ENCODE measurements at regions not wholly inside any gene's neighbourhood (a gene's known extent, or its start where the extent isn't known, plus 50 kb on each side); places are given as distances from the start of the nearest gene placed in this dataset.

- Mint-ChIP-seq H3K4me3 (ENCODE audit: low read depth) (no peak overlapping the region), H3K36me3 (ENCODE audit: insufficient read depth) (no peaks in the 10 kb centered on the region), H3K9me3 (ENCODE audit: low read depth) (peaks cover 9% of the 10 kb centered on the region), H3K4me1 (ENCODE audit: low read depth) (peaks cover 1% of the 10 kb centered on the region), H3K27ac (no peak overlapping the region), H3K27me3 (peaks cover 21% of the 10 kb centered on the region)
- no peak for DNase-seq (ENCODE audit: low spot score, unreplicated experiment)
- no peak for TF ChIP-seq CTCF (IDR thresholded peaks at IDR 0.05; ENCODE audit: unreplicated experiment)
These were observed 106.2 kb upstream of the PITRM1 start for GRCh38 chr10:3278771-3279170.

DNA sequence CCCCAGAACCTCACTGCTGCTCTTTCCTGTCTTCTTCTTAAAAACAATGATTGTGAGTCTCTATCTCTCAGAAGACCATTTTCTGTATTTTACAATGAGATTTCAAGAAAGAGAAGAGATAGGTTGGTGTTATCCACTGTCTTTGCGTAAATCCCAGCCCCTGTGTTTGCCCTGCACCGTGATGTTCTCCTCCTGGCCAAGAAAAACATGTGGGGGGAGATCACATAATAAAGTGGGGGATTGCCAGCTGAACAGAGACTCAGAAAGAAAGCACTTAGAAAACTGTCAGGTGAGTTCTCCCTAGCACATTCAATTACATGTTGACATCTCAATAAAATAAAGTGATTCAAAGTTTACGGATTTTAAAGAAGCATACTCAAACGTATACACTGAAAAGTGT, 105.0 kb upstream of the PITRM1 start:
- H3K9me3 Mint-ChIP-seq (ENCODE audit: low read depth) = peaks cover 9% of the 10 kb centered on the region
- H3K36me3 Mint-ChIP-seq (ENCODE audit: insufficient read depth) = no peaks in the 10 kb centered on the region
- H3K27me3 Mint-ChIP-seq = peaks cover 30% of the 10 kb centered on the region
- DNase-seq (ENCODE audit: low spot score, unreplicated experiment) = no peak
- no peak overlapping the region for H3K27ac Mint-ChIP-seq
- no peak overlapping the region for H3K4me3 Mint-ChIP-seq (ENCODE audit: low read depth)
- TF ChIP-seq CTCF (IDR thresholded peaks at IDR 0.05; ENCODE audit: unreplicated experiment) = no peak
- H3K4me1 Mint-ChIP-seq (ENCODE audit: low read depth) = peaks cover 1% of the 10 kb centered on the region

DNA sequence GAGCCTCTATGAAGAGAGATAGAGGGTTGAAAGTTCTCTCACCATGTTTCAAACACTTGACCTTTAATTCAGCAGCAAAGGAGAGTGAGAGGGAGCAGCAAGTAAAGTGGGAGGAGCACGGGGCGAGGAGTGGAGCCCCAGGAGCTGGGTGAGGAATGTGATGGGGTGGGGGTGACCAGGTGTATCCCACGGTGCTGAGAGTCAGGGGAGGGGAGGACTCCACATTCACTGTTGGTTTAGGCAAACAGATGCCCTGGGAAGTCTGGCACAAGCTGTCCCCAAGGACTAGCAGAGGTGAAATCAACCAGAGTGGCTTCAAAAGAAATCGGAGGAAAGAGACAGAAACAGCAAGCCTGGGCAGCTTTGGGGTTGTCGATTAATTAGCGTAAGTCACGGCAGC, 101.8 kb upstream of the PITRM1 start:
- Mint-ChIP-seq H3K27ac (no peak overlapping the region), H3K36me3 (ENCODE audit: insufficient read depth) (no peaks in the 10 kb centered on the region), H3K4me3 (ENCODE audit: low read depth) (no peak overlapping the region), H3K4me1 (ENCODE audit: low read depth) (peaks cover 1% of the 10 kb centered on the region), H3K27me3 (peaks cover 49% of the 10 kb centered on the region), H3K9me3 (ENCODE audit: low read depth) (peaks cover 9% of the 10 kb centered on the region)
- no peak for TF ChIP-seq CTCF (IDR thresholded peaks at IDR 0.05; ENCODE audit: unreplicated experiment)
- DNase-seq (ENCODE audit: low spot score, unreplicated experiment) = no peak

GRCh38 chr10:3273966-3274365, 101.4 kb upstream of the PITRM1 start:
- no peak overlapping the region for H3K27ac Mint-ChIP-seq
- H3K4me3 Mint-ChIP-seq (ENCODE audit: low read depth) = no peak overlapping the region
- peaks cover 9% of the 10 kb centered on the region for H3K9me3 Mint-ChIP-seq (ENCODE audit: low read depth)
- no peak for TF ChIP-seq CTCF (IDR thresholded peaks at IDR 0.05; ENCODE audit: unreplicated experiment)
- DNase-seq (ENCODE audit: low spot score, unreplicated experiment) = no peak
- peaks cover 1% of the 10 kb centered on the region for H3K4me1 Mint-ChIP-seq (ENCODE audit: low read depth)
- H3K36me3 Mint-ChIP-seq (ENCODE audit: insufficient read depth) = no peaks in the 10 kb centered on the region
- H3K27me3 Mint-ChIP-seq = peaks cover 49% of the 10 kb centered on the region

DNA sequence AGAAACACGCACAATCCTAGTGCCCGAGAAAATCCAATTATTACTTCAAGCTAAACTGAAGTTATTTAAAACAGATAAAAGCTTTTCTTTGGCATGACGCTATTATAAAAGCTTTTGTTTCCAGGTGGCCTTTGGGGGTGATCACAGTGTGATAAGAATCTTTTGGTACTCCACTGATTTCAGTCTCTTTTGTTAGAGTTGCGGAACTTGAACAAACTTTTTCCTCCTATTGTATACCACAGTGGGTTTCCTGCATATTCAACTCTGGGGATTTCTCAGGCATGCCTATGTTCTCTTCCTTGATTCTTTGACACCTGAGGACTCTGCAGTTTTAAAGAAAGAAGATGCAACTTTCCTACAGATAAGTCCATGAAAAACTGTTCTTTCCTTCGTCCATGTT, 99.7 kb upstream of the PITRM1 start:
- no peak overlapping the region for H3K27ac Mint-ChIP-seq
- DNase-seq (ENCODE audit: low spot score, unreplicated experiment) = no peak
- no peak for TF ChIP-seq CTCF (IDR thresholded peaks at IDR 0.05; ENCODE audit: unreplicated experiment)
- no peak overlapping the region for H3K4me3 Mint-ChIP-seq (ENCODE audit: low read depth)
- no peaks in the 10 kb centered on the region for H3K4me1 Mint-ChIP-seq (ENCODE audit: low read depth)
- H3K36me3 Mint-ChIP-seq (ENCODE audit: insufficient read depth) = no peaks in the 10 kb centered on the region
- H3K9me3 Mint-ChIP-seq (ENCODE audit: low read depth) = peaks cover 9% of the 10 kb centered on the region
- H3K27me3 Mint-ChIP-seq = peaks cover 47% of the 10 kb centered on the region
